WI38 (cell line): ENCODE measurements at regions not wholly inside any gene's neighbourhood (a gene's known extent, or its start where the extent isn't known, plus 50 kb on each side); places are given as distances from the start of the nearest gene placed in this dataset.

Experiments
- H3K4me3 ChIP-seq: 2 replicates; pipeline ENCODE4 v1.5.1; 2011; ENCODE audit warnings: low read depth, mild to moderate bottlenecking, control low read depth, low read length
- TF ChIP-seq, protein P1 (sequence below): IDR thresholded peaks from 2 replicates; pipeline ENCODE4 v1.5.1; 2012; ENCODE audit warnings: low read depth, mild to moderate bottlenecking, control low read depth, low read length

DNA sequence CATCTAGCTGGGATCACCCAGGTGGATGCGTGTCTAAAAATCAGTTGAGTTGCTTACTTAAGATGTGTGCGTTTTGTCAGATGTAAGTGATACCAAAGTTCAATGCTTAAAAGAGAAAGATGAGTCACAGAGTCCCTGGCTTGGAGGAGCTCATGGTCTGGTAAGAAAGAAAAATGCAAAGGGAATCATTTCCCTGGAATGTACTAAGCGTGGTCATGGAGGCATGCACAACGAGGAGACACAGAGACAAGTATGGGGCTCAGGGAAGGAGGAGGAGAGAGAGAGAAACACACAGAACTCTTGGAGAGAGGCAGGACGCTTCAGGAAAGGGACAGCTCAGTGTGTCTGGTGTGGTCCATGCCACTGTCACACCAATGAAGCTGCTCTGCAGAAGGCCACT is 186.9 kb upstream of the GMDS start:
- no peak overlapping the region for H3K4me3 ChIP-seq
- TF ChIP-seq, protein P1, sequence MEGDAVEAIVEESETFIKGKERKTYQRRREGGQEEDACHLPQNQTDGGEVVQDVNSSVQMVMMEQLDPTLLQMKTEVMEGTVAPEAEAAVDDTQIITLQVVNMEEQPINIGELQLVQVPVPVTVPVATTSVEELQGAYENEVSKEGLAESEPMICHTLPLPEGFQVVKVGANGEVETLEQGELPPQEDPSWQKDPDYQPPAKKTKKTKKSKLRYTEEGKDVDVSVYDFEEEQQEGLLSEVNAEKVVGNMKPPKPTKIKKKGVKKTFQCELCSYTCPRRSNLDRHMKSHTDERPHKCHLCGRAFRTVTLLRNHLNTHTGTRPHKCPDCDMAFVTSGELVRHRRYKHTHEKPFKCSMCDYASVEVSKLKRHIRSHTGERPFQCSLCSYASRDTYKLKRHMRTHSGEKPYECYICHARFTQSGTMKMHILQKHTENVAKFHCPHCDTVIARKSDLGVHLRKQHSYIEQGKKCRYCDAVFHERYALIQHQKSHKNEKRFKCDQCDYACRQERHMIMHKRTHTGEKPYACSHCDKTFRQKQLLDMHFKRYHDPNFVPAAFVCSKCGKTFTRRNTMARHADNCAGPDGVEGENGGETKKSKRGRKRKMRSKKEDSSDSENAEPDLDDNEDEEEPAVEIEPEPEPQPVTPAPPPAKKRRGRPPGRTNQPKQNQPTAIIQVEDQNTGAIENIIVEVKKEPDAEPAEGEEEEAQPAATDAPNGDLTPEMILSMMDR, result no peak

DNA sequence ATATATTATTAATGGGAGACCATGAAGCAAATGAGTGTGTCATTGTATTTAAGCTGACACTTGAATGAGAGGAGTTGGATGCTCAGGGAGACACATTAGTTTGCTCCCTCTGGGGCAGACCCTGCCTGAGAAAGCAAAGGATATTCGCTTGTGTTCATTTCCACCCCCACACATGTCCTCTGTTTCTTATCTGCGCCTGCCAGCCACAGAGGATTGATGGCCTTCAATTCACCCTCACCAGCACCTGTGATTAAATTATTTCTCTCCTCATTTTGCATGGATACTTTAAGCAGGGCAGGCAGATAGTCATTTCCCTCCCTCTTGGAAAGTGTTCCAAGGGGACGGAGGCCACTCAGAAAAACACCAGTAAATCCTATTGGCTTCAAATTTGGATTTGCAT is 185.2 kb upstream of the GMDS start:
- TF ChIP-seq, protein P1, result no peak
- H3K4me3 ChIP-seq, result no peak overlapping the region

DNA sequence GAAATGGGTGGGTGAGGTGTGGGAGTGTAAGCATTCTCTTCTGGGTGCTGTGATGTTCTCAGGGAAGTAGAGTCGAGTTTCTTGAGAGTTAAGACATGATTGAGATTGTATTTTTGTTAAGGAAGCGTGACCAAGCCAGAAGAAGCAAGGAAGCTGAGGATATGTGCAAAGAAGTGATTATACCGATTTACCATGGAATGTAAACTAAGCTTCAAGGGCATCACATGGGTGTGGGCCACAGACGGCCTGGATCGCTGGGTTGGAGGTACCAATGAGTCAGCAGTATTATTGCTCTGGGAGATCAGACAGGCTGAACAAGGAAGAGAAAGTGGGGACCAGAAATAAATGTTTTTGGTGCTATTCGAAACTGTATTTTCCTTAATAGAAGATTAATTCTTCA is 184.1 kb upstream of the GMDS start:
- TF ChIP-seq, protein P1, result no peak
- no peak overlapping the region for H3K4me3 ChIP-seq

DNA sequence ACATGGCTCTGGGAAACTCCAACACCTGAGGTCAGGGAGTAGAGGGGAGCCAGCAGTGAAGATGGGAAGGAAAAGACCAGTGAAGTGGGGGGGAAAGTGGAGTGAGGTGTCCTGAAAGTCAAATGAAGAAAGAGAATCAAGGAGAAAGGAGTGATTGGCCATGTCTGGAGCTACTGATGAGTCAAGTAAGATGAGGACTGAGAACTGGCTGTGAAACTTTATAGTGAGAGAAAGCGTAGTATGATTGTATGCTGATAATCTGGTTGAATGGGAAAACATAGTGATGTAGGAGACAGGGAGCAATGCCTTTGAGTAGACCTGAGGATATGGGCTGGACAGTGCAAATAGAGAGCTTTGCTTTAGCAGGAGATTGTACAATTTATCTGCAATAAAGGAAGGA is 183.6 kb upstream of the GMDS start:
- no peak overlapping the region for H3K4me3 ChIP-seq
- TF ChIP-seq, protein P1, result no peak

DNA sequence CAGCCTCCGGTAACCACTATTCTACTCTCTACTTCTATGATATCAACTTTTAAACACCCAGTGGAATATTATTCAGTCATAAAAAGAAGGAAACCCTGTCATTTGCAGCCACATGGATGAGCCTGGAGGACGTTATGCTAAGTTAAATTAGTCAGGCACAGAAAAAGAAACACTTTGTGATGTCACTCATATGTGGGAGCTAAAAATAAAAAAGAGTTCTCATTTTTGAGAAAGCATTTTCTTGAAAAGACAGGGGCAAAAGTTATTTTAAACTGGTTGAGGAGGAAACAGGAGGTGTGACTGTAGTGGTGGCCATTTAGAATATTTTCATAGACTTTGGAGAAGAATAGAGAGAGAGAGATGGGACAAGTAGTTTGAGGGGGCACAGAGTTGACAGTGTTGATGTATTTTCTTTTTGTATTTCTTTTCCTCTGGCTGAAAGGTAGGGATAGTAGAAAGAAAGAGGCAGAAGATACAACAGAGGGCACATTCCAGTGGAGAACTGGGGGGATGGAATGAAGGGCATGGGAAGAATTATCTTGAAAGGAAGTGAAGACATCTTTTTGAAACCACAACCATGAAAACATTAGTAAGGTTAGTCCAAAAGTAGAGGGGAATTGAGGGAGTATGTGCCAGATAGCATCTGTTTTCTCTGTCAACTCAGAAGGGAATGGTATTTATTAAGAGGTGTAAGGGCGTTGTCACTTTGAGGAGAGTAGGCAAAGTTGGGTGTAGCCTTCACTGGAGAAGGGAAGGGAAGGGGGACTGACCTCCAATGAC is 181.3 kb upstream of the GMDS start:
- TF ChIP-seq, protein P1, result no peak
- H3K4me3 ChIP-seq, result no peak overlapping the region

DNA sequence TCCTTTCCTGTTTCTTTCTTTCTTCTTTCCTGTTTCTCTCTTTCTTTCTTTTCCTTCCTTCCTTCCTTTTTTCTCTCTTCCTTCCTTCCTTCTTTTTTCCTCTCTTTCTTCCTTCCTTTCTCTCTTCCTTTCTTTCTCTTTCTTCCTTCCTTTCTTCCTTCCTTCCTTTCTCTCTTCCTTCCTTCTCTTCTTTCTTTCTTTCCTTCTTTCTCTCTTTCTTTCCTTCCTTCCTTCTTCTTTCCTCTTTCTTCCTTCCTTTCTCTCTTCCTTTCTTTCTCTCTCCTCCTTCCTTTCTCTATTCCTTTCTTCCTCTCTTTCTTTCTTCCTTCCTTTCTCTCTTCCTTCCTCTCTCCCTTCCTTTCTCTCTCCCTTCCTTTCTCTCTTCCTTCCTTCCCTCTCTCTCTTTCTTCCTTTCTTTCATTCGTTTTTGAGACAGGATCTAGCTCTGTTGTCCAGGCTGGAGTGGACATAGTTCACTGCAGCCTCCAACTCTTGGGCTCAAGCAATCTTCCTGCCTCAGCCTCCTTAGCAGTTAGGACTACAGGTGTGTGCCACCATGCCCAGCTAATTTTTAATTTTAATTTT is 170.8 kb upstream of the GMDS start:
- no peak overlapping the region for H3K4me3 ChIP-seq
- TF ChIP-seq, protein P1, result no peak

DNA sequence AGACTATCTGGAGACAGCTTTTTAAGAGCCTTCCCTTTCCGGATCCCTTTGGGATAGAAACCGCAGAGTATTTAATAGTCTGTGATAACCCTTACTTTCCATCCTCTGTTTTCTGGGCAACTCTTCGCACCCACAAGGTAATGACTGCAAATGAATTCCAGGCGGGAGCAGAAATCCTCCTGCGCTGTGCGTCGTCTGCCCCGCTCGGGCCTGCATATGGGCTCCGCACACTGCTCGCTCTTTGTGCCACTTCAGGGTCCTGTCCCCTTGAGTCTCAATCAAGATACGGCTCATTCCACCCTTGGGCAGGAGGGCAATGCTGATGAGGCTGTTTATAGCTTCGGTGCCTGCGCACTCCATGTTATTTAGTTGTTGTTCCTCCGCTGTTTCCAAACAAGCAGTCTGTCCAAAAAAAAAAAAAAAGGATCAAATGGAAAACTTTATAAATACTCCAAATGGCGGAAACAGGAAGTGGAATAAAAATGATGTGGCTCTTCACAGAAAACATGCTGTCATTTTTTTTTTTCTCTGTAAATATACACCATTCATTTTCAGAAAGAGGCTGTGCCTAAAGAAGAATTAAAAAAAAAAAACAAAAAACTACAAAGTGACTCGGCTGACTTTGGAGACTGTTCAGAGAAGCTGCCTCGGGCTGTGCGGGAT is 169.6 kb upstream of the GMDS start:
- no peak overlapping the region for H3K4me3 ChIP-seq
- TF ChIP-seq, protein P1, result no peak
